GM23338 (cell line): ENCODE measurements at regions not wholly inside any gene's neighbourhood (a gene's known extent, or its start where the extent isn't known, plus 50 kb on each side); places are given as distances from the start of the nearest gene placed in this dataset.
"Not testable (repeated sequence)": the region's sequence is repeated elsewhere in the genome, so short reads cannot be mapped to it uniquely, and the experiment has no call there.

Experiments
- ATAC-seq: fragments of 200-7000 bp; cut with Tn5 transposase; 3 replicates; pipeline ENCODE4 v1.9.1; 2020
- DNase-seq: peaks from one replicate; pipeline ENCODE4 v3.0.0-alpha.2; 2015; ENCODE audit warnings: low spot score
- H2AFZ ChIP-seq: fragments of 200-600 bp; sonication (generic); 2 replicates; pipeline ENCODE4 v1.8.0; 2016; ENCODE audit warnings: antibody characterized with exemption, mild to moderate bottlenecking, moderate library complexity
- H3F3A ChIP-seq: fragments of 200-600 bp; sonication (generic); replicated peaks from 2 replicates; pipeline ENCODE4 v1.8.0; 2017; ENCODE audit warnings: antibody characterized with exemption, mixed run types, low read depth
- H3K27ac ChIP-seq: fragments of 200-600 bp; sonication (generic); 2 replicates; pipeline ENCODE4 v1.6.1; 2016; ENCODE audit warnings: low read depth
- H3K27me3 ChIP-seq: fragments of 200-600 bp; sonication (generic); 2 replicates; pipeline ENCODE4 v1.8.0; 2016; ENCODE audit warnings: mild to moderate bottlenecking, mixed run types, moderate library complexity; ENCODE audit not compliant: insufficient read depth
- H3K36me3 ChIP-seq: fragments of 200-600 bp; sonication (generic); 2 replicates; pipeline ENCODE4 v1.8.0; 2016; ENCODE audit warnings: mild to moderate bottlenecking; ENCODE audit not compliant: insufficient read depth
- H3K4me1 ChIP-seq: fragments of 200-600 bp; sonication (generic); 2 replicates; pipeline ENCODE4 v1.8.0; 2016; ENCODE audit warnings: mild to moderate bottlenecking, moderate library complexity; ENCODE audit not compliant: insufficient read depth
- H3K4me2 ChIP-seq: fragments of 200-600 bp; sonication (generic); 2 replicates; pipeline ENCODE4 v1.7.1; 2017; ENCODE audit warnings: mixed run types
- H3K4me3 ChIP-seq: fragments of 200-600 bp; sonication (generic); 2 replicates; pipeline ENCODE4 v1.6.1; 2016; ENCODE audit warnings: mixed run types
- H3K79me2 ChIP-seq: fragments of 200-600 bp; sonication (generic); replicated peaks from 2 replicates; pipeline ENCODE4 v1.8.0; 2017; ENCODE audit warnings: mild to moderate bottlenecking; ENCODE audit not compliant: insufficient read depth
- H3K9me2 ChIP-seq: fragments of 200-600 bp; sonication (generic); 2 replicates; pipeline ENCODE4 v1.8.0; 2017; ENCODE audit not compliant: insufficient read depth
- H4K20me1 ChIP-seq: fragments of 200-600 bp; sonication (generic); replicated peaks from 2 replicates; pipeline ENCODE4 v1.8.0; 2017; ENCODE audit warnings: mild to moderate bottlenecking; ENCODE audit not compliant: insufficient read depth
- H3K27ac Mint-ChIP-seq: 2 replicates; pipeline ENCODE4 v1.8.0; 2020; ENCODE audit warnings: inconsistent platforms, mild to moderate bottlenecking, moderate library complexity, mixed read lengths
- H3K27me3 Mint-ChIP-seq: 3 replicates; pipeline ENCODE4 v1.8.0; 2022; ENCODE audit warnings: low read depth, mild to moderate bottlenecking, moderate library complexity, mixed read lengths, inconsistent platforms; ENCODE audit not compliant: insufficient read depth, poor library complexity
- H3K36me3 Mint-ChIP-seq: 3 replicates; pipeline ENCODE4 v1.8.0; 2021; ENCODE audit warnings: low read depth, mild to moderate bottlenecking, inconsistent platforms, moderate library complexity, mixed read lengths
- H3K4me1 Mint-ChIP-seq: 3 replicates; pipeline ENCODE4 v1.8.0; 2020; ENCODE audit warnings: mild to moderate bottlenecking, inconsistent platforms, mixed read lengths
- H3K4me3 Mint-ChIP-seq: 3 replicates; pipeline ENCODE4 v1.8.0; 2021; ENCODE audit warnings: moderate library complexity, mild to moderate bottlenecking, inconsistent platforms, mixed read lengths
- H3K9me3 Mint-ChIP-seq: 3 replicates; pipeline ENCODE4 v1.8.0; 2020; ENCODE audit warnings: moderate library complexity, mild to moderate bottlenecking, inconsistent platforms, mixed read lengths
- EZH2 ChIP-seq: fragments of 200-600 bp; sonication (generic); IDR thresholded peaks from one replicate; pipeline ENCODE4 v1.8.0; 2017; ENCODE audit warnings: antibody characterized with exemption, mild to moderate bottlenecking, low read depth; ENCODE audit not compliant: unreplicated experiment
- EZH2phosphoT487 ChIP-seq: fragments of 200-600 bp; sonication (generic); IDR thresholded peaks from one replicate; pipeline ENCODE4 v1.8.1; 2018; ENCODE audit warnings: antibody characterized with exemption; ENCODE audit not compliant: unreplicated experiment
- JUNB ChIP-seq: IDR thresholded peaks from one replicate; pipeline ENCODE4 v1.6.1; 2016; ENCODE audit warnings: antibody characterized with exemption; ENCODE audit not compliant: unreplicated experiment
- NANOG ChIP-seq: IDR thresholded peaks from 2 replicates; pipeline ENCODE4 v1.6.1; 2016; ENCODE audit warnings: antibody characterized with exemption, borderline replicate concordance
- REST ChIP-seq: IDR thresholded peaks from one replicate; pipeline ENCODE4 v1.6.1; 2018; ENCODE audit warnings: antibody characterized with exemption; ENCODE audit not compliant: unreplicated experiment
- ZNF114 ChIP-seq: fragments of 250-450 bp; sonication (Bioruptor Pico); IDR thresholded peaks from 2 replicates; pipeline ENCODE4 v1.5.0; 2020; ENCODE audit warnings: mild to moderate bottlenecking, moderate library complexity
- TF ChIP-seq, protein P1 (sequence below): IDR thresholded peaks from 2 replicates; pipeline ENCODE4 v1.6.1; 2016; ENCODE audit warnings: antibody characterized with exemption

DNA sequence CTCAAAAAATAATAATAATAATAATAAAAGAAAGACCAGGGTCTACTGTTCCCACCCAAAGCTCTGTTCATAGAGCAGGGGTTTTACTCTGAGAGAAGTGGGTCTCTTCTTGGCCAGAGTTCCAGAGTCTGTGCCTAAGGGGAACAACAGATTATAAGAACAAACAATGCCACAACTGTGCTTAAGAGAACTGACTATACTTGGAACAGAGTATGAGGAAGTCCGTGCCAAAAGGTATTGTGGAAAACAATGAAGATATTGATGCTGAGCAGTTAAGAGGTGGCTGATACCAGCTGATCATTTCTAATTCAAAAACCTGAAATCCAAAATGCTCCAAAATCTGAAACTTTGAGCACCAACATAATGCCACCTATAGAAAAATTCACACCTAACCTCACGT is 229.6 kb downstream of the FBXO8 start (continued):
- no peak for TF ChIP-seq REST

- H3K4me3 Mint-ChIP-seq: no peak overlapping the region
- TF ChIP-seq EZH2 (no peak), JUNB (no peak), REST (no peak), NANOG (no peak), ZNF114 (CRISPR knock-in tag) (no peak), EZH2phosphoT487 (no peak)
- TF ChIP-seq, protein P1, sequence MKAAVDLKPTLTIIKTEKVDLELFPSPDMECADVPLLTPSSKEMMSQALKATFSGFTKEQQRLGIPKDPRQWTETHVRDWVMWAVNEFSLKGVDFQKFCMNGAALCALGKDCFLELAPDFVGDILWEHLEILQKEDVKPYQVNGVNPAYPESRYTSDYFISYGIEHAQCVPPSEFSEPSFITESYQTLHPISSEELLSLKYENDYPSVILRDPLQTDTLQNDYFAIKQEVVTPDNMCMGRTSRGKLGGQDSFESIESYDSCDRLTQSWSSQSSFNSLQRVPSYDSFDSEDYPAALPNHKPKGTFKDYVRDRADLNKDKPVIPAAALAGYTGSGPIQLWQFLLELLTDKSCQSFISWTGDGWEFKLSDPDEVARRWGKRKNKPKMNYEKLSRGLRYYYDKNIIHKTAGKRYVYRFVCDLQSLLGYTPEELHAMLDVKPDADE: no peak
- no peaks in the 10 kb centered on the region for H3K36me3 Mint-ChIP-seq
- H3K27ac Mint-ChIP-seq: no peak overlapping the region
- Histone ChIP-seq H3K79me2 (no peaks in the 10 kb centered on the region), H3K36me3 (no peaks in the 10 kb centered on the region), H4K20me1 (no peaks in the 10 kb centered on the region), H3K27ac (no peak overlapping the region), H2AFZ (no peak overlapping the region), H3K4me2 (no peak overlapping the region), H3K27me3 (no peaks in the 10 kb centered on the region), H3K4me1 (peaks cover 4% of the 10 kb centered on the region; the same call in 1 of the 2 replicates), H3F3A (no peaks in the 10 kb centered on the region), H3K4me3 (no peak overlapping the region), H3K9me2 (no peaks in the 10 kb centered on the region)
- DNase-seq: no peak
- peaks cover 11% of the 10 kb centered on the region for H3K4me1 Mint-ChIP-seq
- H3K27me3 Mint-ChIP-seq: no peaks in the 10 kb centered on the region
- no peaks in the 10 kb centered on the region for H3K9me3 Mint-ChIP-seq
- ATAC-seq: no peak
Observed at GRCh38 chr4:174047363-174047762, 236.1 kb downstream of the FBXO8 start.

GRCh38 chr4:174045829-174046228 is 237.6 kb downstream of the FBXO8 start:
- H3K27ac ChIP-seq, H3K4me2 ChIP-seq, DNase-seq, H3K4me3 Mint-ChIP-seq, H3K27me3 Mint-ChIP-seq, H3K36me3 Mint-ChIP-seq, H3K27me3 ChIP-seq, H3K36me3 ChIP-seq, H4K20me1 ChIP-seq, H3K9me3 Mint-ChIP-seq, H3K79me2 ChIP-seq, H3K9me2 ChIP-seq, ATAC-seq, H3K27ac Mint-ChIP-seq, H3K4me3 ChIP-seq, H2AFZ ChIP-seq, H3F3A ChIP-seq: not testable (repeated sequence)
- H3K4me1 ChIP-seq: peaks cover 20% of the 10 kb centered on the region
- peaks cover 22% of the 10 kb centered on the region for H3K4me1 Mint-ChIP-seq
